ENCODE measurements at regions not wholly inside any gene's neighbourhood (a gene's known extent, or its start where the extent isn't known, plus 50 kb on each side); places are given as distances from the start of the nearest gene placed in this dataset.

- Mint-ChIP-seq H3K27ac (no peak overlapping the region), H3K9me3 (peaks cover 95% of the 10 kb centered on the region), H3K4me1 (no peaks in the 10 kb centered on the region), H3K36me3 (peaks cover 93% of the 10 kb centered on the region), H3K27me3 (ENCODE audit: low read depth) (peaks cover 24% of the 10 kb centered on the region), H3K4me3 (no peak overlapping the region)
- DNase-seq (ENCODE audit: low spot score): no peak
- CTCF ChIA-PET: no interaction called here
- POLR2A ChIA-PET: no interaction called here
- no peak for ATAC-seq
- TF ChIP-seq NFYB (CRISPR knock-in tag; conservative IDR thresholded peaks at IDR 0.05; ENCODE audit: low read depth) (no peak), SMAD4 (CRISPR knock-in tag; IDR thresholded peaks at IDR 0.05) (no peak), HMGXB4 (CRISPR knock-in tag; IDR thresholded peaks at IDR 0.05) (no peak), PRRX2 (CRISPR knock-in tag; IDR thresholded peaks at IDR 0.05) (no peak), ZSCAN18 (CRISPR knock-in tag; IDR thresholded peaks at IDR 0.05) (no peak), ELF4 (CRISPR knock-in tag; IDR thresholded peaks at IDR 0.05; ENCODE audit: low read depth) (no peak)
- TF ChIP-seq, protein P1, sequence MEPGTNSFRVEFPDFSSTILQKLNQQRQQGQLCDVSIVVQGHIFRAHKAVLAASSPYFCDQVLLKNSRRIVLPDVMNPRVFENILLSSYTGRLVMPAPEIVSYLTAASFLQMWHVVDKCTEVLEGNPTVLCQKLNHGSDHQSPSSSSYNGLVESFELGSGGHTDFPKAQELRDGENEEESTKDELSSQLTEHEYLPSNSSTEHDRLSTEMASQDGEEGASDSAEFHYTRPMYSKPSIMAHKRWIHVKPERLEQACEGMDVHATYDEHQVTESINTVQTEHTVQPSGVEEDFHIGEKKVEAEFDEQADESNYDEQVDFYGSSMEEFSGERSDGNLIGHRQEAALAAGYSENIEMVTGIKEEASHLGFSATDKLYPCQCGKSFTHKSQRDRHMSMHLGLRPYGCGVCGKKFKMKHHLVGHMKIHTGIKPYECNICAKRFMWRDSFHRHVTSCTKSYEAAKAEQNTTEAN (CRISPR knock-in tag; IDR thresholded peaks at IDR 0.05): no peak
- TF ChIP-seq, protein P2, sequence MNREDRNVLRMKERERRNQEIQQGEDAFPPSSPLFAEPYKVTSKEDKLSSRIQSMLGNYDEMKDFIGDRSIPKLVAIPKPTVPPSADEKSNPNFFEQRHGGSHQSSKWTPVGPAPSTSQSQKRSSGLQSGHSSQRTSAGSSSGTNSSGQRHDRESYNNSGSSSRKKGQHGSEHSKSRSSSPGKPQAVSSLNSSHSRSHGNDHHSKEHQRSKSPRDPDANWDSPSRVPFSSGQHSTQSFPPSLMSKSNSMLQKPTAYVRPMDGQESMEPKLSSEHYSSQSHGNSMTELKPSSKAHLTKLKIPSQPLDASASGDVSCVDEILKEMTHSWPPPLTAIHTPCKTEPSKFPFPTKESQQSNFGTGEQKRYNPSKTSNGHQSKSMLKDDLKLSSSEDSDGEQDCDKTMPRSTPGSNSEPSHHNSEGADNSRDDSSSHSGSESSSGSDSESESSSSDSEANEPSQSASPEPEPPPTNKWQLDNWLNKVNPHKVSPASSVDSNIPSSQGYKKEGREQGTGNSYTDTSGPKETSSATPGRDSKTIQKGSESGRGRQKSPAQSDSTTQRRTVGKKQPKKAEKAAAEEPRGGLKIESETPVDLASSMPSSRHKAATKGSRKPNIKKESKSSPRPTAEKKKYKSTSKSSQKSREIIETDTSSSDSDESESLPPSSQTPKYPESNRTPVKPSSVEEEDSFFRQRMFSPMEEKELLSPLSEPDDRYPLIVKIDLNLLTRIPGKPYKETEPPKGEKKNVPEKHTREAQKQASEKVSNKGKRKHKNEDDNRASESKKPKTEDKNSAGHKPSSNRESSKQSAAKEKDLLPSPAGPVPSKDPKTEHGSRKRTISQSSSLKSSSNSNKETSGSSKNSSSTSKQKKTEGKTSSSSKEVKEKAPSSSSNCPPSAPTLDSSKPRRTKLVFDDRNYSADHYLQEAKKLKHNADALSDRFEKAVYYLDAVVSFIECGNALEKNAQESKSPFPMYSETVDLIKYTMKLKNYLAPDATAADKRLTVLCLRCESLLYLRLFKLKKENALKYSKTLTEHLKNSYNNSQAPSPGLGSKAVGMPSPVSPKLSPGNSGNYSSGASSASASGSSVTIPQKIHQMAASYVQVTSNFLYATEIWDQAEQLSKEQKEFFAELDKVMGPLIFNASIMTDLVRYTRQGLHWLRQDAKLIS (CRISPR knock-in tag; IDR thresholded peaks at IDR 0.05; ENCODE audit: borderline replicate concordance): no peak
These were observed 1278.1 kb downstream of the AACS start for GRCh38 chr12:126343321-126343720.

DNA sequence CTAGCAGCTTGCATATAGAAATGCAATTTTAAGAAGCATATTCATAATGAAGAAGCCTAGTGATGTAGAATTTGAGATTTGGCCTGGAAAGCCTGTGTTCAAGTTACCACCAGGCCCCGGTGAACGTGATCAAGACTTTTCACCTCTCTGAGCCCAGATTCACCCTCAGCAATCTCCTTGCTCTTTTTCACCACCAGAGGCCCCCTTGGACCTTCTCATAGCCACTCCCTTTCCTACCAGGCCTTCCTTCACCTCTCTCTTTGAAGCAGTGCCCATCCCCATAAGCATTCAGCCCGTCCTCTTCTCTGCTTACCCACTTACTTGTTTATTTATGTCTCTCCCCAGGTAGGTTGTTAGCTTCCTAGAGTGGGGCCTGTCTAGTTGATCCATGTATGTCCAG lies 1280.9 kb downstream of the AACS start:
- Mint-ChIP-seq H3K27me3 (ENCODE audit: low read depth) (peaks cover 16% of the 10 kb centered on the region; the same call in 1 of the 2 replicates), H3K36me3 (peaks cover 90% of the 10 kb centered on the region), H3K9me3 (peaks cover 86% of the 10 kb centered on the region), H3K4me1 (no peaks in the 10 kb centered on the region), H3K27ac (no peak overlapping the region), H3K4me3 (no peak overlapping the region)
- TF ChIP-seq TEAD1 (CRISPR knock-in tag; IDR thresholded peaks at IDR 0.05) (no peak), EMX1 (CRISPR knock-in tag; IDR thresholded peaks at IDR 0.05) (no peak), IRF2 (CRISPR knock-in tag; IDR thresholded peaks at IDR 0.05; ENCODE audit: borderline replicate concordance, low read depth) (no peak), SMAD3 (CRISPR knock-in tag; IDR thresholded peaks at IDR 0.05; ENCODE audit: borderline replicate concordance) (no peak), ZSCAN18 (CRISPR knock-in tag; IDR thresholded peaks at IDR 0.05) (no peak), ETV6 (CRISPR knock-in tag; IDR thresholded peaks at IDR 0.05) (no peak), NFE2L1 (CRISPR knock-in tag; IDR thresholded peaks at IDR 0.05) (no peak), GRHL2 (CRISPR knock-in tag; IDR thresholded peaks at IDR 0.05; ENCODE audit: insufficient replicate concordance, severe bottlenecking) (no peak), CREB1 (CRISPR knock-in tag; IDR thresholded peaks at IDR 0.05) (no peak), ZNF423 (CRISPR knock-in tag; IDR thresholded peaks at IDR 0.05) (no peak), FOXK1 (CRISPR knock-in tag; IDR thresholded peaks at IDR 0.05) (no peak), ZNF317 (CRISPR knock-in tag; IDR thresholded peaks at IDR 0.05; ENCODE audit: borderline replicate concordance, low read depth) (no peak), TP53 (CRISPR knock-in tag; IDR thresholded peaks at IDR 0.05) (no peak), TCF7 (CRISPR knock-in tag; IDR thresholded peaks at IDR 0.05; ENCODE audit: low read depth) (no peak), RORB (CRISPR knock-in tag; IDR thresholded peaks at IDR 0.05) (no peak), NR1H2 (CRISPR knock-in tag; IDR thresholded peaks at IDR 0.05) (no peak), ZBTB21 (CRISPR knock-in tag; IDR thresholded peaks at IDR 0.05; ENCODE audit: borderline replicate concordance) (no peak)
- TF ChIP-seq, protein P3, sequence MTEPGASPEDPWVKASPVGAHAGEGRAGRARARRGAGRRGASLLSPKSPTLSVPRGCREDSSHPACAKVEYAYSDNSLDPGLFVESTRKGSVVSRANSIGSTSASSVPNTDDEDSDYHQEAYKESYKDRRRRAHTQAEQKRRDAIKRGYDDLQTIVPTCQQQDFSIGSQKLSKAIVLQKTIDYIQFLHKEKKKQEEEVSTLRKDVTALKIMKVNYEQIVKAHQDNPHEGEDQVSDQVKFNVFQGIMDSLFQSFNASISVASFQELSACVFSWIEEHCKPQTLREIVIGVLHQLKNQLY (CRISPR knock-in tag; IDR thresholded peaks at IDR 0.05): no peak
- TF ChIP-seq, protein P4, sequence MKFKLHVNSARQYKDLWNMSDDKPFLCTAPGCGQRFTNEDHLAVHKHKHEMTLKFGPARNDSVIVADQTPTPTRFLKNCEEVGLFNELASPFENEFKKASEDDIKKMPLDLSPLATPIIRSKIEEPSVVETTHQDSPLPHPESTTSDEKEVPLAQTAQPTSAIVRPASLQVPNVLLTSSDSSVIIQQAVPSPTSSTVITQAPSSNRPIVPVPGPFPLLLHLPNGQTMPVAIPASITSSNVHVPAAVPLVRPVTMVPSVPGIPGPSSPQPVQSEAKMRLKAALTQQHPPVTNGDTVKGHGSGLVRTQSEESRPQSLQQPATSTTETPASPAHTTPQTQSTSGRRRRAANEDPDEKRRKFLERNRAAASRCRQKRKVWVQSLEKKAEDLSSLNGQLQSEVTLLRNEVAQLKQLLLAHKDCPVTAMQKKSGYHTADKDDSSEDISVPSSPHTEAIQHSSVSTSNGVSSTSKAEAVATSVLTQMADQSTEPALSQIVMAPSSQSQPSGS (CRISPR knock-in tag; IDR thresholded peaks at IDR 0.05; ENCODE audit: borderline replicate concordance, low read depth): no peak
- CTCF ChIA-PET: no interaction called here
- ATAC-seq: no peak
- no peak for DNase-seq (ENCODE audit: low spot score)
- POLR2A ChIA-PET: no interaction called here
